B cell (primary cell): ENCODE measurements at regions not wholly inside any gene's neighbourhood (a gene's known extent, or its start where the extent isn't known, plus 50 kb on each side); places are given as distances from the start of the nearest gene placed in this dataset.

ENCODE experiments used
- ATAC-seq: fragments of 200-7000 bp; cut with Tn5 transposase; one replicate; pipeline ENCODE4 v1.10.0; 2021; ENCODE audit warnings: low read depth, mild to moderate bottlenecking, moderate number of reproducible peaks, moderate library complexity
- CTCF ChIA-PET: fragments of 350-600 bp; sonication (Branson Sonifier 250); formaldehyde crosslinking; loops from one replicate; lab custom pipeline; 2021; ENCODE audit warnings: antibody characterized with exemption, inconsistent platforms; lab: Charles Lee
- POLR2A ChIA-PET: fragments of 350-600 bp; sonication (Branson Sonifier 250); formaldehyde crosslinking; loops from one replicate; lab custom pipeline; 2021; ENCODE audit warnings: antibody characterized with exemption; lab: Charles Lee
- DNase-seq: peaks from one replicate; pipeline ENCODE4 v3.0.0; 2013
- H2AFZ ChIP-seq: 2 replicates; pipeline ENCODE4 v1.6.1; 2012; ENCODE audit warnings: mild to moderate bottlenecking, low read depth, low read length; ENCODE audit not compliant: insufficient read depth, poor library complexity, severe bottlenecking
- H3K27ac ChIP-seq, 2 donors: 1 replicate in 1 of 2; 2 replicates in 1 of 2; pipeline ENCODE4 v1.5.1; 2012 to 2013; ENCODE audit warnings: low read length in 2 of 2, mild to moderate bottlenecking in 2 of 2, moderate library complexity in 1 of 2
- H3K27me3 ChIP-seq, 4 experiments: fragments of 200-600 bp in 1 of 4; sonication (generic) in 1 of 4; replicated peaks in 1 of 4; 1 replicate in 2 of 4; 2 replicates in 2 of 4; pipeline versions ENCODE4 v1.6.1 to v1.7.0; 2013 to 2016; ENCODE audit warnings: low read length in 3 of 4, mild to moderate bottlenecking in 2 of 4, mixed read lengths in 1 of 4, moderate library complexity in 1 of 4; ENCODE audit not compliant: insufficient read depth in 4 of 4, control insufficient read depth in 3 of 4; ENCODE audit errors: control extremely low read depth in 1 of 4
- H3K36me3 ChIP-seq, 2 experiments: replicated peaks in 1 of 2; 1 replicate in 1 of 2; 2 replicates in 1 of 2; pipeline versions ENCODE4 v1.6.1 to v1.7.1; 2013; ENCODE audit warnings: low read length in 1 of 2; ENCODE audit not compliant: insufficient read depth in 2 of 2, control insufficient read depth in 1 of 2; ENCODE audit errors: control extremely low read depth in 1 of 2, extremely low read depth in 1 of 2
- H3K4me1 ChIP-seq, 2 donors: fragments of 200-600 bp in 1 of 2; sonication (generic) in 1 of 2; 1 replicate in 1 of 2; 2 replicates in 1 of 2; pipeline versions ENCODE4 v1.5.1 to v1.6.1; 2013 to 2017; ENCODE audit warnings: low read length in 2 of 2; ENCODE audit not compliant: control insufficient read depth in 2 of 2, insufficient read depth in 2 of 2
- H3K4me2 ChIP-seq: replicated peaks from 2 replicates; pipeline ENCODE3; 2012; ENCODE audit warnings: mild to moderate bottlenecking, low read depth, low read length; ENCODE audit not compliant: poor library complexity, severe bottlenecking
- H3K4me3 ChIP-seq, 5 experiments: fragments of 200-600 bp in 1 of 5; sonication (generic) in 1 of 5; 1 replicate in 3 of 5; 2 replicates in 2 of 5; pipeline versions ENCODE4 v1.5.1 to v1.7.0; 2011 to 2016; ENCODE audit warnings: low read length in 4 of 5, mild to moderate bottlenecking in 4 of 5, low read depth in 2 of 5, control low read depth in 1 of 5, moderate library complexity in 1 of 5; ENCODE audit not compliant: insufficient read depth in 1 of 5; ENCODE audit errors: control extremely low read depth in 1 of 5, extremely low read depth in 1 of 5
- H3K79me2 ChIP-seq: fragments of 200-600 bp; sonication (generic); one replicate; pipeline ENCODE4 v1.6.0; 2016; ENCODE audit warnings: low read length; ENCODE audit not compliant: control insufficient read depth, insufficient read depth
- H3K9ac ChIP-seq: fragments of 200-600 bp; sonication (generic); 2 replicates; pipeline ENCODE4 v1.6.1; 2017; ENCODE audit warnings: mild to moderate bottlenecking, low read length, moderate library complexity
- H3K9me3 ChIP-seq, 3 donors: one replicate each; pipeline versions ENCODE4 v1.6.1 to v1.7.1; 2013; ENCODE audit warnings: low read length in 2 of 3; ENCODE audit not compliant: control insufficient read depth in 2 of 3, insufficient read depth in 1 of 3; ENCODE audit errors: control extremely low read depth in 1 of 3
- H4K20me1 ChIP-seq: 2 replicates; pipeline ENCODE4 v1.6.0; 2012; ENCODE audit warnings: mild to moderate bottlenecking, low read length; ENCODE audit not compliant: insufficient read depth, control insufficient read depth, poor library complexity, severe bottlenecking
- H3K27ac Mint-ChIP-seq: one replicate; pipeline ENCODE4 v1.8.0; 2021; ENCODE audit warnings: mixed read lengths
- H3K27me3 Mint-ChIP-seq: one replicate; pipeline ENCODE4 v1.8.0; 2021; ENCODE audit warnings: mixed read lengths
- H3K4me1 Mint-ChIP-seq: one replicate; pipeline ENCODE4 v1.8.0; 2021; ENCODE audit warnings: mixed read lengths
- H3K4me3 Mint-ChIP-seq: one replicate; pipeline ENCODE4 v1.8.0; 2021; ENCODE audit warnings: mixed read lengths
- H3K9me3 Mint-ChIP-seq: one replicate; pipeline ENCODE4 v1.8.0; 2022; ENCODE audit warnings: mixed read lengths; ENCODE audit not compliant: insufficient read depth
- EZH2 ChIP-seq: IDR thresholded peaks from 2 replicates; pipeline ENCODE4 v1.6.1; 2012; ENCODE audit warnings: borderline replicate concordance, low read depth, mild to moderate bottlenecking, moderate library complexity, low read length; ENCODE audit not compliant: insufficient read depth, poor library complexity, severe bottlenecking
- WGBS: methylation state at CpG from one replicate; pipeline ENCODE4 v1.1.5; 2013; ENCODE audit warnings: missing lambda C conversion rate; ENCODE audit not compliant: insufficient coverage; 5-methylcytosine and 5-hydroxymethylcytosine counted together
- intact Hi-C: fragments of 100-400 bp; cut with micrococcal nuclease; formaldehyde crosslinking; loops from one replicate; pipeline ENCODE4 v1.10.0; 2022
- TF ChIP-seq, protein P1 (sequence below): fragments of 200-600 bp; IDR thresholded peaks from one replicate; pipeline ENCODE4 v1.8.0; 2022; ENCODE audit warnings: antibody characterized with exemption, mild to moderate bottlenecking

GRCh38 chr21:16074950-16075489, 345.2 kb downstream of the USP25 start:
- H3K4me1 Mint-ChIP-seq = no peaks in the 10 kb centered on the region
- H3K27ac Mint-ChIP-seq = no peak overlapping the region
- intact Hi-C loops = no loop called here
- Histone ChIP-seq H3K9me3 (peaks cover 0 to 3% (median 1%) of the 10 kb centered on the region in 3 donors), H3K4me2 (no peak overlapping the region), H3K27ac (no peak overlapping the region), H3K79me2 (no peaks in the 10 kb centered on the region), H3K4me3 (no peak overlapping the region), H2AFZ (no peak overlapping the region), H3K27me3 (no peaks in the 10 kb centered on the region), H3K36me3 (no peaks in the 10 kb centered on the region), H4K20me1 (no peaks in the 10 kb centered on the region), H3K9ac (no peak overlapping the region), H3K4me1 (no peaks in the 10 kb centered on the region)
- ATAC-seq = no peak
- no peaks in the 10 kb centered on the region for H3K27me3 Mint-ChIP-seq
- no peak for DNase-seq
- ChIA-PET POLR2A (no interaction called here), CTCF (no interaction called here)
- no peaks in the 10 kb centered on the region for H3K9me3 Mint-ChIP-seq
- TF ChIP-seq, protein P1, sequence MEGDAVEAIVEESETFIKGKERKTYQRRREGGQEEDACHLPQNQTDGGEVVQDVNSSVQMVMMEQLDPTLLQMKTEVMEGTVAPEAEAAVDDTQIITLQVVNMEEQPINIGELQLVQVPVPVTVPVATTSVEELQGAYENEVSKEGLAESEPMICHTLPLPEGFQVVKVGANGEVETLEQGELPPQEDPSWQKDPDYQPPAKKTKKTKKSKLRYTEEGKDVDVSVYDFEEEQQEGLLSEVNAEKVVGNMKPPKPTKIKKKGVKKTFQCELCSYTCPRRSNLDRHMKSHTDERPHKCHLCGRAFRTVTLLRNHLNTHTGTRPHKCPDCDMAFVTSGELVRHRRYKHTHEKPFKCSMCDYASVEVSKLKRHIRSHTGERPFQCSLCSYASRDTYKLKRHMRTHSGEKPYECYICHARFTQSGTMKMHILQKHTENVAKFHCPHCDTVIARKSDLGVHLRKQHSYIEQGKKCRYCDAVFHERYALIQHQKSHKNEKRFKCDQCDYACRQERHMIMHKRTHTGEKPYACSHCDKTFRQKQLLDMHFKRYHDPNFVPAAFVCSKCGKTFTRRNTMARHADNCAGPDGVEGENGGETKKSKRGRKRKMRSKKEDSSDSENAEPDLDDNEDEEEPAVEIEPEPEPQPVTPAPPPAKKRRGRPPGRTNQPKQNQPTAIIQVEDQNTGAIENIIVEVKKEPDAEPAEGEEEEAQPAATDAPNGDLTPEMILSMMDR = no peak
- TF ChIP-seq EZH2 = no peak
- WGBS = no CpG with 5 or more reads among the region's 3 CpGs
- H3K4me3 Mint-ChIP-seq = no peak overlapping the region

- no peaks in the 10 kb centered on the region for H3K4me1 ChIP-seq
- POLR2A ChIA-PET = no interaction called here
- H3K4me2 ChIP-seq = no peak overlapping the region
- H3K9me3 ChIP-seq = peaks cover 0 to 3% (median 1%) of the 10 kb centered on the region in 3 donors
- no peak overlapping the region for H3K4me3 ChIP-seq
- H3K36me3 ChIP-seq = no peaks in the 10 kb centered on the region
- H2AFZ ChIP-seq = no peak overlapping the region
- H3K27me3 Mint-ChIP-seq = no peaks in the 10 kb centered on the region
- H3K9ac ChIP-seq = no peak overlapping the region
- H3K79me2 ChIP-seq = no peaks in the 10 kb centered on the region
- TF ChIP-seq EZH2 = no peak
- TF ChIP-seq, protein P1 = no peak
- WGBS = no CpG with 5 or more reads among the region's 5 CpGs
- H3K27me3 ChIP-seq = no peaks in the 10 kb centered on the region
- intact Hi-C loops = no loop called here
- no peak overlapping the region for H3K4me3 Mint-ChIP-seq
- ATAC-seq (no peak), DNase-seq (no peak)
- H3K27ac Mint-ChIP-seq = no peak overlapping the region
- CTCF ChIA-PET = no interaction called here
- no peaks in the 10 kb centered on the region for H3K9me3 Mint-ChIP-seq
- H3K27ac ChIP-seq = no peak overlapping the region
- no peaks in the 10 kb centered on the region for H4K20me1 ChIP-seq
- no peaks in the 10 kb centered on the region for H3K4me1 Mint-ChIP-seq
Measured at GRCh38 chr21:16075649-16076282, 346.0 kb downstream of the USP25 start.
